ENCODE measurements at regions not wholly inside any gene's neighbourhood (a gene's known extent, or its start where the extent isn't known, plus 50 kb on each side); places are given as distances from the start of the nearest gene placed in this dataset.

DNA sequence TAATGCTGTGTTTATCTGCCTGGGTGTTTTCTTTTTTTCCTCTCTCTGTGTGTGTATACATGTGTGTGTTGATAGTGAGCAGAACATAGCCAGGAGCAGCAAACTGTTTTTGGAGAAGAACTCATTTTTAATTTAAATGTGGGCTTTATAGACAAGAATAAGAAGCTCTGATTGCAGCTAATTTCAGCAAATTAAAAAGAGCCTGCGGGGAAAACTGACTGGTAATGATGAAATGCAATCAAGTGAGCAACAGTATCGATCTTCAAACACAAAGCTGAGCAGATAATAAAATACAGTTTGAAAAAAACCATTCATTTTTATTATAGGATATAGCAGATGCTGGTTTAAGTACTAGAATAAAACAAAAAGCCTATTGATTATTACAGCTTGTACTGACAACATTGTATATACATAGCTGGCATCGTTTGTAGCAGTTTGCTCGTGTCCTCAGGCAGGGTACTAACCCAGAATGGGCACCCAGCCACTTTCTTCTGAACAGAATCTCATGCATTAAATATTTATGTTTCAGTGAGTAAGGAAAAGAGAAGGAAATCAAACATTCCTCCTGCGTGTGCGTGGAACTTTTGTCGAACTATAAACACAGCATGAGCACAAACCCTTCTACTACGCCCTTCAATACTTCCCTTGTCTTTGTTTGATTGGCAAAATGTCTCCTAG, 73.5 kb upstream of the ZFP42 start:
- TF ChIP-seq POLR2AphosphoS5 (IDR thresholded peaks at IDR 0.05; ENCODE audit: low read depth, low read length) (no peak), TAF1 (IDR thresholded peaks at IDR 0.05; ENCODE audit: borderline replicate concordance, insufficient read depth, low read length) (no peak), FOXP2 (optimal IDR thresholded peaks at IDR 0.05; ENCODE audit: borderline replicate concordance, extremely low read depth, extremely low read length, insufficient read depth) (no peak), SIN3A (IDR thresholded peaks at IDR 0.05; ENCODE audit: borderline replicate concordance, insufficient read depth, low read length) (no peak)
- TF ChIP-seq, protein P1, sequence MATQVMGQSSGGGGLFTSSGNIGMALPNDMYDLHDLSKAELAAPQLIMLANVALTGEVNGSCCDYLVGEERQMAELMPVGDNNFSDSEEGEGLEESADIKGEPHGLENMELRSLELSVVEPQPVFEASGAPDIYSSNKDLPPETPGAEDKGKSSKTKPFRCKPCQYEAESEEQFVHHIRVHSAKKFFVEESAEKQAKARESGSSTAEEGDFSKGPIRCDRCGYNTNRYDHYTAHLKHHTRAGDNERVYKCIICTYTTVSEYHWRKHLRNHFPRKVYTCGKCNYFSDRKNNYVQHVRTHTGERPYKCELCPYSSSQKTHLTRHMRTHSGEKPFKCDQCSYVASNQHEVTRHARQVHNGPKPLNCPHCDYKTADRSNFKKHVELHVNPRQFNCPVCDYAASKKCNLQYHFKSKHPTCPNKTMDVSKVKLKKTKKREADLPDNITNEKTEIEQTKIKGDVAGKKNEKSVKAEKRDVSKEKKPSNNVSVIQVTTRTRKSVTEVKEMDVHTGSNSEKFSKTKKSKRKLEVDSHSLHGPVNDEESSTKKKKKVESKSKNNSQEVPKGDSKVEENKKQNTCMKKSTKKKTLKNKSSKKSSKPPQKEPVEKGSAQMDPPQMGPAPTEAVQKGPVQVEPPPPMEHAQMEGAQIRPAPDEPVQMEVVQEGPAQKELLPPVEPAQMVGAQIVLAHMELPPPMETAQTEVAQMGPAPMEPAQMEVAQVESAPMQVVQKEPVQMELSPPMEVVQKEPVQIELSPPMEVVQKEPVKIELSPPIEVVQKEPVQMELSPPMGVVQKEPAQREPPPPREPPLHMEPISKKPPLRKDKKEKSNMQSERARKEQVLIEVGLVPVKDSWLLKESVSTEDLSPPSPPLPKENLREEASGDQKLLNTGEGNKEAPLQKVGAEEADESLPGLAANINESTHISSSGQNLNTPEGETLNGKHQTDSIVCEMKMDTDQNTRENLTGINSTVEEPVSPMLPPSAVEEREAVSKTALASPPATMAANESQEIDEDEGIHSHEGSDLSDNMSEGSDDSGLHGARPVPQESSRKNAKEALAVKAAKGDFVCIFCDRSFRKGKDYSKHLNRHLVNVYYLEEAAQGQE (IDR thresholded peaks at IDR 0.05; ENCODE audit: insufficient read depth in 1 of 2, low read depth in 2 of 2, low read length in 2 of 2), result no peak
